ENCODE measurements at regions not wholly inside any gene's neighbourhood (a gene's known extent, or its start where the extent isn't known, plus 50 kb on each side); places are given as distances from the start of the nearest gene placed in this dataset.
A peak's percentile ranks its signal among the peaks of the same experiment; 100 is the strongest.

- no peak for DNase-seq (ENCODE audit: low spot score)
Observed at GRCh38 chr5:135702191-135702590, 123.4 kb upstream of the CXCL14 start.

GRCh38 chr5:135700731-135701130 lies 121.9 kb upstream of the CXCL14 start:
- DNase-seq (ENCODE audit: low spot score), result no peak

GRCh38 chr5:135697959-135698345 lies 119.2 kb upstream of the CXCL14 start:
- no peak for DNase-seq (ENCODE audit: low spot score)

DNA sequence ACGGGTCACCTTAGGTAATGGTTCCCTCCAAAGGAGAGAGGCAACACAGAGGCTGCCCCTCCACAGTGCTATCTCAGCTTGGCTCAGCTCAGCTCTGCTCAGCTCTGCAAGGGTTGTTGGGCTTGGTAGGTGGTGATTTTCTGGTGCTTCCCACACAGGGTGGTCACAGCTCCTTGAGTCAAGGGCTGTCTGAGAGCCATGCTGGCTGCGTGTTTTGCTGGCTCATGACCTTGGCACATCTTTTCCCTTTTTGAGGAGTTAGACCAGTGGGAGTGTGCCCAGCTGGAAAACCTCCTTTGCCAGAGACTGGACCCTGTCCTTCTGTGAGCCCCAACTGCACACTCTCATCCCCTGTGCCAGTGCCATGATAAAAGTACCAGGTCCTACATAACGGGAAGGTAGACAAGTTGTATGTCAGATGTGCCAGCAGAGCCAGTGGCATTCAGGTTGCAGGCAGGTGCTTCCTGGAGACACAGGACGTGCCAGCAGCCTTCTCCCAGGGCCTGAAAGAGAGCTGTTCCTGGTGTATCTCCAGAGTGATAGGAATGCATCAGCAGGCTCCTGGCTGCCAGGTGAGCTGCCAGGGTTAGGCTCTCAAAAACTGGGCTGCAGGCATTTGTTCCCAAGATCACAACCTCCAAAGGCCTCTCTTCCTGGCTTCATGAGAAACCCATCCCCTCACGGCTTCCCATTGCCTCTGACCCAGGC lies 118.6 kb upstream of the CXCL14 start:
- DNase-seq (ENCODE audit: low spot score), result no peak

DNA sequence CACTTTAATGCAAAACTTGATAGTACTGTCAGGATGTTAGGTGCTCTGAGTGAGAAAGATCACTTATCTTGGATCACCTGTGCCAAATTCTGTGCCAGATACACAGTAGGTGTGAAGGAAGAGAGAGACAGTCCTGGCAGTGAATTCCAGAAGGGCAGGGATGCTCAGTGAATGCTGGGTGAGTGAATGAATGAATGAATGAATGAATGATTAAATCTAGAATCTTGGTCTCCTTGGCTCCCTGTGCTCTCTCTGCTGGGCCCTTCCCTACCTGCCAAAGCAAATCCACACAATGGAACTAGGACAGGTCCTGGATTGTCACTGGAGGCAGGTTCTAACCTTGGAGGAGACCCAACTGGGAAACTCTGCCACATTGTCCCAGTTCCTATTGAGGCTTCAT lies 117.5 kb upstream of the CXCL14 start:
- no peak for DNase-seq (ENCODE audit: low spot score)

DNA sequence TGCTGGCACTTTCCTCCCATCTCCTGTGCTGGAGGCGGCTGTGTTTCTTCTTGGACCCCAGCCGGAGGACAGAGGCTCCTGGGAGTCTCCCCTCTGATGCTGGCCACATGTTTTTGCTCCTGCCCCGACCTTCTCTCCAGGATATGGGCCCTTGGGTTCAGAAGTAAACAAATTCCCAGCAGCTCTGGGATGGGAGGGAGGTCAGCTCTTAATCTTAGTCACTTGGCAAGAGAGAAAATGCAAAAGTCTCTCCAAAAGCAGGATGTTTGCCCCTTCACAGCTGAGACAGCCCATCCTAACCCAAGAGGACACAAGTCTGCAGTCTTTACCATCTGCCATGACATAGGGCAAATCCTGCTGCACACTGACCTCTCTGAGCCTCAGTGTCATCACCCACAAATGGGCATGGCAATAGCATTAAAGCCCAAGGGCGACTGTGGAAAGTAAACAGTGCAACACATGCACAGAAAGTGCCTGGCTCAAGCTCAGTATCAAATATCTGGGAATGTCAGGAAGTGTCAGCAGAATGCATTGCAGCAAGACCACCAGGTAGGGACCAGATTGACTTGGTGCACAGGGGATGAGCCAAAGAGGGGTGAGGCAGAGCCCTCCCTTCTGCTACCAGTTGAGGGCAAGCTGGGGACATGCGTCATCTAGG lies 117.0 kb upstream of the CXCL14 start:
- DNase-seq (ENCODE audit: low spot score), result no peak

- DNase-seq (ENCODE audit: low spot score), result no peak
Observed at GRCh38 chr5:135694906-135695305, 116.1 kb upstream of the CXCL14 start.

- no peak for DNase-seq (ENCODE audit: low spot score)
Observed at GRCh38 chr5:135694012-135694411, 115.2 kb upstream of the CXCL14 start.

GRCh38 chr5:135693371-135693955 lies 114.7 kb upstream of the CXCL14 start:
- DNase-seq (ENCODE audit: low spot score), result no peak

DNA sequence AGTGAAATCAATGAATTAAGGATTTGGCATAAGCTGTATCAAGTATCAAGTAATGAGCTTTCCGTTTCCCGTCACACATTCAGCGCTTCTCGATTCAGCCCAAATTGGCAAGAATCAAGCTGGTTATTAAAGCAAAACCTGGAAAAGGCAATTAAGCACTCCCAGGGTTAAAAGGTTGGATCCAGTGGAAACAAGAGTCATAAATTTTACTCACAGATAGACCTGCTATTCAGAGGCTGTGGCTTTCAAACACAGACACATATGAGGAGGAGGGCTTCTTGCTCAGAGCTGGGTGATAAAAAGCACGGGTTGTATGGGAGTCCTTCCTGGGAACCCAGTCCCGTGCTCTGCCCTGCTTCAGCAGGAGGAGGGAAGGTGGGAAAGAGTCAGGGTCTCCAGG lies 112.3 kb upstream of the CXCL14 start:
- no peak for DNase-seq (ENCODE audit: low spot score)

DNA sequence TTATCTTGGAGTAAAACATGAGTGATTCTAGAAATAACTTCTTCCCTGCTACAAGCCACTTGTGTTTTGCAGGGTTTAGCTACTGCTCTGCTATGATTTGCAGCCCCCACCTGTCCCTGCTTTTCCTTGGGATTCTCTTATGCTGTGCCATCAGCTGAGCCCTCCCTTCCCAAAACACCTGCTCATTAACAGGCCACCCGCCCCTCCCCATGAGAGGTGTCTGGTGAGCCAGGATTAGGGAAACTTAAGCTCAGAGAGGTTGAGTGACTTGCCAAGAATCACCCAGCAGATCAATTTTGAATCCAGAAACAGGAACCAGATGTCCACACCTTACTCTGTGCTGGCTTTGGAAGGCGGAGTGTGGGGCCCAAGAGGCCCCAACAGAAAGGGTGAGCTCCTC lies 111.7 kb upstream of the CXCL14 start:
- no peak for DNase-seq (ENCODE audit: low spot score)

- no peak for DNase-seq (ENCODE audit: low spot score)
Observed at GRCh38 chr5:135689506-135689905, 110.7 kb upstream of the CXCL14 start.

DNA sequence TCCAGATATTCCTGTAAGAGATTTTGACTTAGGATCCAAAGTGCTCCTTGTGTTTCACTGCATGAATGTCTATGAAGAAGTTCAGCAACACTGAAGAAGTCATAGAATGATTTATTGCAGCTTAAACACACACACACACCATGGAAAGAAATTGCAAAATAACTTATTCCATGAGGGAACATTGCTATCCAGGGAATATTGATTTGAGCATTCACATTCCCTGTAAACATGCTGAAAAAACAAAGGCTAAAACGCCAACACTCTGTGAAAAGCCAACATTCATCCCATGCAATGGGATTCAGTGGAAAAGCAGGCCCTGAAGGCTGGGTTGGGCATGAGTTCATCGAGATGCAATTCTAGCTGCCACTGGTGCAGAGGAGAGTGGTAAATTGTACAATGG lies 109.6 kb upstream of the CXCL14 start:
- no peak for DNase-seq (ENCODE audit: low spot score)

GRCh38 chr5:135683189-135683588 lies 104.4 kb upstream of the CXCL14 start:
- no peak for DNase-seq (ENCODE audit: low spot score)

DNA sequence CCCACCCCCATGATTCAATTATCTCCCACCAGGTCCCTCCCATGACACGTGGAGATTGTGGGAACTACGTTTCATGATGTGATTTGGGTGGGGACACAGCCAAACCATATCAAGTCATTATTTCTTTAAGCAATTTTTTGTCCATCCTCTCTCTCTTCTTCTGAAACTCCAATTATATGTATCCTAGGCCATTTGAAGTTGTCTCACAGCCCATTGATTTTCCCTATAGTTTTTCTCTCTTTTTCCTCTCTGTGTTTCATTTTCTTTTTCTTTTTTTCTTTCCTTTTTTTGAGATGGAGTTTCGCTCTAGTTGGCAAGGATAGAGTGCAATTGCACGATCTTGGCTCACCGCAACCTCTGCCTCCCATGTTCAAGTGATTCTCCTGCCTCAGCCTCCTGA lies 101.9 kb upstream of the CXCL14 start:
- DNase-seq (ENCODE audit: low spot score), result no peak

DNA sequence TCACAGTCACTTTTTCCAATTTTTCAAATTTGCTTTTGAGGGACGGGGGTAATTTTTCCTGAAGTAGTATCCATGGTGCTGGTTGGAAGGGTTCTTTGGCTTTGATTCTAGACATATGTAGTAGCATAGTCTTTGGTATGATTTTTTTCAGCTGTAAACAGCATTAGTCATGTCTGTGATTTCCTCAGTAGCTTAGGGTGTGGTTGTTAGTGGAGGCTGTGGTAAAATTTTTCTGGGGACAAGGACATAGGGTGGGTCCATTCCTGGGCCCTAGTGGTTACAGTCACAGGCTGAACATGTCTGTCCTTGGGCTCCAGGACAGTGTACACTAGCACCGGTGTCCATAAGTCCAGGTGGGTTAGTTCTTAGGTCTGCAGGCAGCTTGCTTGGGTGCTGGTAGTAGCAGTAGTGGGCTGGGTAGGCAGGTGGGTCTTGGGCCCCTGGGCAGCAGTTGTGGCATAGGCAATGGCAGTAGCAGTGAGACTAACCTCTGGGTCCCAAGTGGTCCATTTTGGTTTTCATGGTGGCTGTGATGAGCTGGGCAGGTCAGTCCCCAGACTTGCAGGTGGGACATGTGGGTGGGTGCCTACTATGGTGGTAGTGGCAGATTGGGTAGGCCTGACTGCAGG lies 100.0 kb upstream of the CXCL14 start:
- DNase-seq (ENCODE audit: low spot score), result no peak

- no peak for DNase-seq (ENCODE audit: low spot score)
Observed at GRCh38 chr5:135671966-135672365, 93.2 kb upstream of the CXCL14 start.

- no peak for DNase-seq (ENCODE audit: low spot score)
Observed at GRCh38 chr5:135671052-135671705, 92.4 kb upstream of the CXCL14 start.

DNA sequence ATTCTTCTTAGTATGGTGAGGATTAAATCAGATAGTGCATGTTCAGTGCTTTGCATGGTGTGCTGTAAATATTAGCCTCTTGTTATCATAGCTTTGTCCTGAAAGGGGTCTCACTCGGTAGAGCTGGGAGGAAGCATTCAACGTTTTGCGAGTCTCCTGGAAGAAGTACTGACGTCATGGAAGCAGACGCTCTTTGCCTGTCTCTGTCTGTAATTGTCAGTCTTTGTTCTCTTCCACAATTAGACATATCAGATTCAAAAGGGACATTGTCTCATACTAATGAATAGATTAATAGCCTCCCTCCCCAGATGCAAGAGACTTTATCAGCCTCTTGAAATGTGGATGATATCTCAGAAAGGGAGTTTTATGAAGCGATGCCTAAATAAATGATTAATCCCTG lies 91.8 kb upstream of the CXCL14 start:
- DNase-seq (ENCODE audit: low spot score), result no peak

DNA sequence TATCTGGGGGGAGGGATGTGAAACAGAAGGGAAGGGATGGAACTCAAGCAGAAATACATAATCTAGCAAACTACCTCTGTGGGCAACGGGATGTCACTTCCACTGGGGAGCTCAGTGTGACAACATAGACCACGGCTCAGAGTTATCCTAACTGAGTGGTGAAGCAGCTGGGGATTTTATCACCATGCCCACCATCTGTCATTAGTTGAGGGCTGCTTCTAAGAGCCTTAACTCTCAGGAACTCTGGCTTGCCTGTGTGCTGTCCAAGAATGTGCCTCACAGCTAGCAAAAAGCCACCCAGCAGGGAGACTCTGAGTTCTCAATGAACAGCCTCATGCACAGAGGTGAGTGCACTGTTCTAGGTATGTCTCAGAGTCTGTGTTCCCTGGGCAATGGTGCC lies 90.6 kb upstream of the CXCL14 start:
- no peak for DNase-seq (ENCODE audit: low spot score)

DNA sequence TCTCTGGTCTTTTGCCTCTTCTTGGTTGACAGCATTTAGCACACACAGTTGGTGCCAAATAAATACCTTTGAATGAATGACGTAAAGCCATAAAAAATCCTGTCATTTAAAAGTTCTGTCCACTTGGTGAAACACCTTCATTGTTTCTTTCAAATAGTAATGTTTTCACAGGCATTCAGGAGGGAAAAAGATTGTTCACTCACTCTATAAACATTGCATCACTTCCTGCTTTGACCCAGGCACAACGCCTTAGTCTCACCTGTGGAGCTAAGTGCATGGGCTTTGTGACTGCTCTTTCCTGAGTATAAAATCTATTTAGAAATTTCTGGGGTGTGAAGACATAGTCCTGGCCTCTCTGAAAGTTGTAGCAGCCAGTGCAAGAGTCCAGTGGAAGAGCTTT lies 88.9 kb upstream of the CXCL14 start:
- peak; percentile 46 for DNase-seq (ENCODE audit: low spot score)

- no peak for DNase-seq (ENCODE audit: low spot score)
Observed at GRCh38 chr5:135667204-135667603, 88.4 kb upstream of the CXCL14 start.

GRCh38 chr5:135662683-135663082 lies 83.9 kb upstream of the CXCL14 start:
- peak; percentile 25 for DNase-seq (ENCODE audit: low spot score)

All from kidney tubule cell (primary cell).